PC-3 (cell line): ENCODE measurements at regions not wholly inside any gene's neighbourhood (a gene's known extent, or its start where the extent isn't known, plus 50 kb on each side); places are given as distances from the start of the nearest gene placed in this dataset.

Source experiments
- ATAC-seq: fragments of 200-7000 bp; cut with Tn5 transposase; 2 replicates; pipeline ENCODE4 v1.9.1; 2020; ENCODE audit warnings: mild to moderate bottlenecking, moderate library complexity
- BruUV-seq: library from RNA; stranded (reverse); fragments of 400-500 nt; replicated peaks from 2 replicates; lab custom pipeline; 2021; lab: Mats Ljungman, UMichigan
- CTCF ChIA-PET: fragments of 300-600 bp; sonication (Branson Sonifier 250); formaldehyde crosslinking; loops from one replicate; lab custom pipeline; 2022; ENCODE audit warnings: antibody characterized with exemption; lab: Charles Lee
- POLR2A ChIA-PET: fragments of 300-600 bp; sonication (Branson Sonifier 250); formaldehyde crosslinking; loops from one replicate; lab custom pipeline; 2022; ENCODE audit warnings: antibody characterized with exemption; ENCODE audit not compliant: unreplicated experiment; lab: Charles Lee
- DNase-seq: peaks from one replicate; pipeline ENCODE4 v3.0.0-alpha.2; 2015
- H2AFZ ChIP-seq: fragments of 300-600 bp; sonication (generic); 2 replicates; pipeline ENCODE4 v1.6.0; 2016; ENCODE audit warnings: antibody characterized with exemption, low read length
- H3F3A ChIP-seq: fragments of 300-600 bp; sonication (generic); one replicate; pipeline ENCODE4 v1.6.0; 2017; ENCODE audit warnings: antibody characterized with exemption, low read length, control low read depth, mild to moderate bottlenecking; ENCODE audit not compliant: unreplicated experiment
- H3K27ac ChIP-seq: fragments of 300-600 bp; sonication (generic); 2 replicates; pipeline ENCODE4 v1.5.1; 2016; ENCODE audit warnings: mild to moderate bottlenecking, low read length
- H3K27me3 ChIP-seq: fragments of 300-600 bp; sonication (generic); 2 replicates; pipeline ENCODE4 v1.6.1; 2016; ENCODE audit warnings: low read length, mixed read lengths
- H3K36me3 ChIP-seq: fragments of 300-600 bp; sonication (generic); 2 replicates; pipeline ENCODE4 v1.6.1; 2016; ENCODE audit warnings: low read depth, mixed run types, low read length, mixed read lengths
- H3K4me1 ChIP-seq: fragments of 300-600 bp; sonication (generic); 2 replicates; pipeline ENCODE4 v1.5.1; 2016; ENCODE audit warnings: low read length; ENCODE audit not compliant: insufficient read depth
- H3K4me2 ChIP-seq: fragments of 300-600 bp; sonication (generic); 2 replicates; pipeline ENCODE4 v1.6.0; 2016; ENCODE audit warnings: low read length
- H3K4me3 ChIP-seq: fragments of 300-600 bp; sonication (generic); 2 replicates; pipeline ENCODE4 v1.5.1; 2016; ENCODE audit warnings: mild to moderate bottlenecking, low read length, mixed read lengths
- H3K79me2 ChIP-seq: fragments of 300-600 bp; sonication (generic); 2 replicates; pipeline ENCODE4 v1.6.1; 2017; ENCODE audit warnings: low read length, mixed read lengths
- H3K9ac ChIP-seq: fragments of 300-600 bp; sonication (generic); 2 replicates; pipeline ENCODE4 v1.6.0; 2016; ENCODE audit warnings: mild to moderate bottlenecking, low read length
- H3K9me2 ChIP-seq: fragments of 300-600 bp; sonication (generic); replicated peaks from 2 replicates; pipeline ENCODE4 v1.6.1; 2016; ENCODE audit warnings: mixed run types, low read length, mixed read lengths
- H3K9me3 ChIP-seq: fragments of 300-600 bp; sonication (generic); 2 replicates; pipeline ENCODE4 v1.6.1; 2016; ENCODE audit warnings: low read length, mixed read lengths
- H4K20me1 ChIP-seq: fragments of 300-600 bp; sonication (generic); 2 replicates; pipeline ENCODE4 v1.6.1; 2016; ENCODE audit warnings: low read length, mixed read lengths
- EZH2 ChIP-seq: fragments of 300-600 bp; sonication (generic); IDR thresholded peaks from one replicate; pipeline ENCODE4 v1.6.1; 2017; ENCODE audit warnings: antibody characterized with exemption, mild to moderate bottlenecking, low read length; ENCODE audit not compliant: unreplicated experiment
- EZH2phosphoT487 ChIP-seq: fragments of 300-600 bp; sonication (generic); IDR thresholded peaks from 2 replicates; pipeline ENCODE4 v1.6.1; 2018; ENCODE audit warnings: mild to moderate bottlenecking, antibody characterized with exemption, low read length, borderline replicate concordance
- intact Hi-C: fragments of 100-400 bp; cut with micrococcal nuclease; formaldehyde crosslinking; loops from 2 replicates; pipeline ENCODE4 v1.9.0; 2023
- TF ChIP-seq, protein P1 (sequence below): fragments of 300-600 bp; sonication (generic); conservative IDR thresholded peaks from 2 replicates; pipeline ENCODE4 v1.5.1; 2017; ENCODE audit warnings: antibody characterized with exemption, low read depth, mild to moderate bottlenecking, low read length

DNA sequence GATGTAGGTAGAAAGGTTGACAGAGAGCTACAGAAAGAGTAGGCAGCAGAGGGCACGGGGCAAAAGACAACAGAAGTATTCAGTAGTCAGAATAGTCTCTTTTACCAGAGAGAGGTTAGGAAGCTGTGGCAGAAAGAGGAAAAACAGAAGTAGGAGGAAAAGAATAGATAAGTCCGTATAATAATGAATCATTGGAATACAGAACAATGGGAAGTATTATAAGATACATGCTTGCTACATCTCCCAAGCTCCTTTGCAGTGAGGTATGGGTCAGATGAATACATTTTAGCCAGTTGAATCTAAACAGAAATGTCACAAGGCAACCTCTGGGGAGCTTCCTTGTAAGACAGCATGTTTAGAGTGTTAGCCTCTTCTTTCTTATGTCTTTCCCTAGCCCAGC, 570.5 kb upstream of the CITED2 start:
- Histone ChIP-seq H3K79me2 (no peaks in the 10 kb centered on the region), H3K27me3 (no peaks in the 10 kb centered on the region), H3K4me1 (peaks cover 14% of the 10 kb centered on the region), H3F3A (no peaks in the 10 kb centered on the region), H3K9me2 (no peaks in the 10 kb centered on the region), H4K20me1 (no peaks in the 10 kb centered on the region), H3K36me3 (no peaks in the 10 kb centered on the region), H2AFZ (peak overlapping the region; percentile 21; the same call in 1 of the 2 replicates), H3K27ac (no peak overlapping the region), H3K4me3 (no peak overlapping the region), H3K9me3 (no peaks in the 10 kb centered on the region), H3K9ac (no peak overlapping the region), H3K4me2 (no peak overlapping the region)
- DNase-seq: peak; percentile 8
- ChIA-PET POLR2A (no interaction called here), CTCF (no interaction called here)
- TF ChIP-seq EZH2phosphoT487 (no peak), EZH2 (no peak)
- TF ChIP-seq, protein P1, sequence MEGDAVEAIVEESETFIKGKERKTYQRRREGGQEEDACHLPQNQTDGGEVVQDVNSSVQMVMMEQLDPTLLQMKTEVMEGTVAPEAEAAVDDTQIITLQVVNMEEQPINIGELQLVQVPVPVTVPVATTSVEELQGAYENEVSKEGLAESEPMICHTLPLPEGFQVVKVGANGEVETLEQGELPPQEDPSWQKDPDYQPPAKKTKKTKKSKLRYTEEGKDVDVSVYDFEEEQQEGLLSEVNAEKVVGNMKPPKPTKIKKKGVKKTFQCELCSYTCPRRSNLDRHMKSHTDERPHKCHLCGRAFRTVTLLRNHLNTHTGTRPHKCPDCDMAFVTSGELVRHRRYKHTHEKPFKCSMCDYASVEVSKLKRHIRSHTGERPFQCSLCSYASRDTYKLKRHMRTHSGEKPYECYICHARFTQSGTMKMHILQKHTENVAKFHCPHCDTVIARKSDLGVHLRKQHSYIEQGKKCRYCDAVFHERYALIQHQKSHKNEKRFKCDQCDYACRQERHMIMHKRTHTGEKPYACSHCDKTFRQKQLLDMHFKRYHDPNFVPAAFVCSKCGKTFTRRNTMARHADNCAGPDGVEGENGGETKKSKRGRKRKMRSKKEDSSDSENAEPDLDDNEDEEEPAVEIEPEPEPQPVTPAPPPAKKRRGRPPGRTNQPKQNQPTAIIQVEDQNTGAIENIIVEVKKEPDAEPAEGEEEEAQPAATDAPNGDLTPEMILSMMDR: no peak
- ATAC-seq: no peak
- intact Hi-C loops: no loop called here
- no TSS peak for BruUV-seq

- Histone ChIP-seq H3K36me3 (no peaks in the 10 kb centered on the region), H3K9ac (no peak overlapping the region), H3K79me2 (no peaks in the 10 kb centered on the region), H3K4me1 (peaks cover 14% of the 10 kb centered on the region), H3K9me3 (no peaks in the 10 kb centered on the region), H3K4me3 (no peak overlapping the region), H3K9me2 (no peaks in the 10 kb centered on the region), H2AFZ (no peak overlapping the region), H4K20me1 (no peaks in the 10 kb centered on the region), H3F3A (no peaks in the 10 kb centered on the region), H3K27ac (no peak overlapping the region), H3K4me2 (no peak overlapping the region), H3K27me3 (no peaks in the 10 kb centered on the region)
- no TSS peak for BruUV-seq
- intact Hi-C loops: no loop called here
- TF ChIP-seq EZH2 (no peak), EZH2phosphoT487 (no peak)
- TF ChIP-seq, protein P1: no peak
- ChIA-PET POLR2A (no interaction called here), CTCF (interaction anchor here (0.6 kb wide), 1 partner anchor 1138 kb away, joined by 4 read pairs; no protein-coding TSS in a partner anchor)
- ATAC-seq (no peak), DNase-seq (no peak)
These were observed 569.7 kb upstream of the CITED2 start for GRCh38 chr6:139944131-139944530.

DNA sequence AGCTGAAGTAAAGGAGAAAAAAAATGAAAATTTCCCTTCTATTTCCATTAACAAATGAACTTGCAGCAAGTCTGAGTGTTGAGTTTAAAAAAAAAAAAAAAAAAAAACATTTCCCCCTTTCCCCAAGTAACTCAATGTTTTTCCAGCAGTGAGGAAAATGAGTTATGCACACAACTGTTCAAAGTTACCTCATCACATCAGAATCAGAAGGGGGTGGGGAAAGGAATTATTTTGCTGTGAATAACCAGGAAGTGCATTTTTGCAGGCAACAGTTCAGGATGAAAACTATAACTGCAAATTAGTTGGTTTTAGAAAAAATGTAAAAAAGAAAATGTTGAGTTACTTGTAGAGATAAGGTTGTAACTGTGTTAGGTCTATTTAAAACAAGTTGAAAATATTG, 568.9 kb upstream of the CITED2 start:
- ChIA-PET POLR2A (no interaction called here), CTCF (no interaction called here)
- DNase-seq (peak; percentile 65), ATAC-seq (peak; percentile 49)
- Histone ChIP-seq H2AFZ (no peak overlapping the region), H4K20me1 (no peaks in the 10 kb centered on the region), H3K9me2 (no peaks in the 10 kb centered on the region), H3K79me2 (no peaks in the 10 kb centered on the region), H3F3A (no peaks in the 10 kb centered on the region), H3K36me3 (no peaks in the 10 kb centered on the region), H3K4me1 (peaks cover 14% of the 10 kb centered on the region), H3K27me3 (no peaks in the 10 kb centered on the region), H3K27ac (no peak overlapping the region), H3K9me3 (no peaks in the 10 kb centered on the region), H3K4me2 (peak overlapping the region; percentile 44), H3K4me3 (no peak overlapping the region), H3K9ac (no peak overlapping the region)
- TF ChIP-seq EZH2: no peak
- TF ChIP-seq, protein P1: no peak
- TF ChIP-seq EZH2phosphoT487: no peak
- intact Hi-C loops: no loop called here
- no TSS peak for BruUV-seq
